Peyer's patch (tissue), 4 donors: ENCODE measurements at regions not wholly inside any gene's neighbourhood (a gene's known extent, or its start where the extent isn't known, plus 50 kb on each side); places are given as distances from the start of the nearest gene placed in this dataset.
"Not testable (repeated sequence)": the region's sequence is repeated elsewhere in the genome, so short reads cannot be mapped to it uniquely, and the experiment has no call there.

Experiments used
- DNase-seq, 3 donors: peaks; one replicate each; pipeline ENCODE4 v3.0.0-alpha.2; 2017 to 2019
- H3K27ac ChIP-seq, 4 donors: fragments of 200-600 bp; sonication (generic); one replicate each; pipeline ENCODE4 v1.5.1; 2016 to 2019
- H3K27me3 ChIP-seq, 2 donors: fragments of 200-600 bp; sonication (generic); one replicate each; pipeline ENCODE4 v1.5.1; 2019
- H3K36me3 ChIP-seq, 3 donors: fragments of 200-600 bp; sonication (generic); one replicate each; pipeline ENCODE4 v1.5.1; 2016 to 2019
- H3K4me1 ChIP-seq, 4 donors: fragments of 200-600 bp; sonication (generic); one replicate each; pipeline ENCODE4 v1.5.1; 2016 to 2019
- H3K4me3 ChIP-seq, 4 donors: fragments of 200-600 bp; sonication (generic); 1 replicate in 3 of 4; 2 replicates in 1 of 4; pipeline ENCODE4 v1.5.1; 2016 to 2019; ENCODE audit warnings: mild to moderate bottlenecking in 1 of 4
- H3K9me3 ChIP-seq, 4 donors: fragments of 200-600 bp; sonication (generic); one replicate each; pipeline ENCODE4 v1.5.1; 2016 to 2019; ENCODE audit warnings: mild to moderate bottlenecking in 1 of 4
- POLR2A ChIP-seq, 2 donors: fragments of 450-650 bp; IDR thresholded peaks; one replicate each; pipeline ENCODE4 v1.5.1; 2017; ENCODE audit warnings: antibody characterized with exemption in 2 of 2, mild to moderate bottlenecking in 2 of 2, moderate library complexity in 2 of 2
- TF ChIP-seq, protein P1 (sequence below), 6 experiments: fragments of 450-650 bp in 4 of 6; fragments of 200-600 bp in 2 of 6; sonication (generic) in 1 of 6; IDR thresholded peaks; one replicate each; pipeline ENCODE4 v1.5.1; 2017 to 2019; ENCODE audit warnings: antibody characterized with exemption in 6 of 6, mild to moderate bottlenecking in 3 of 6, moderate library complexity in 1 of 6

DNA sequence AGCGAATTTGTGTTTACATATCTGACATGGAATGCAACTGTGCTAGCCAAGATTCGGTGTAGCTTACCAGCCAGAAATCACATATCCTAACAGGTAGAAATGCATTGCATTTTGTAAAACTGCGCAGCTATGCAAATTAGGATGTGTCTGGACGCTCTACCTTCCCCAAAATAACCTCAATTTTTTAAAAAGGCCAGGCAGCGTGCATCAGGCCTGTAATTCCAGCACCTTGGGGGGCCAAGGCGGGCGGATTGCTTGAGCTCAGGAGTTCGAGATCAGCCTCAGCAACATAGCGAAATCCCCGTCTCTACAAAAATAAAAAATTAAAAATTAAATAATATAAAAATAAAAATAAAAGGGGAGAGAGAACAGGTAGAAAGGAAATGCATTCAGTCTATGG lies 305.0 kb downstream of the TYW1 start:
- no peak for DNase-seq
- Histone ChIP-seq H3K36me3 (peaks cover 0 to 8% (median 0%) of the 10 kb centered on the region in 3 donors), H3K27ac (peak overlapping the region; percentile 88 to 99 (median 92)), H3K27me3 (no peaks in the 10 kb centered on the region), H3K4me1 (peaks cover 0 to 13% (median 3%) of the 10 kb centered on the region in 4 donors), H3K9me3 (no peaks in the 10 kb centered on the region), H3K4me3 (peak overlapping the region; percentile 55 to 98 (median 84))
- TF ChIP-seq, protein P1, sequence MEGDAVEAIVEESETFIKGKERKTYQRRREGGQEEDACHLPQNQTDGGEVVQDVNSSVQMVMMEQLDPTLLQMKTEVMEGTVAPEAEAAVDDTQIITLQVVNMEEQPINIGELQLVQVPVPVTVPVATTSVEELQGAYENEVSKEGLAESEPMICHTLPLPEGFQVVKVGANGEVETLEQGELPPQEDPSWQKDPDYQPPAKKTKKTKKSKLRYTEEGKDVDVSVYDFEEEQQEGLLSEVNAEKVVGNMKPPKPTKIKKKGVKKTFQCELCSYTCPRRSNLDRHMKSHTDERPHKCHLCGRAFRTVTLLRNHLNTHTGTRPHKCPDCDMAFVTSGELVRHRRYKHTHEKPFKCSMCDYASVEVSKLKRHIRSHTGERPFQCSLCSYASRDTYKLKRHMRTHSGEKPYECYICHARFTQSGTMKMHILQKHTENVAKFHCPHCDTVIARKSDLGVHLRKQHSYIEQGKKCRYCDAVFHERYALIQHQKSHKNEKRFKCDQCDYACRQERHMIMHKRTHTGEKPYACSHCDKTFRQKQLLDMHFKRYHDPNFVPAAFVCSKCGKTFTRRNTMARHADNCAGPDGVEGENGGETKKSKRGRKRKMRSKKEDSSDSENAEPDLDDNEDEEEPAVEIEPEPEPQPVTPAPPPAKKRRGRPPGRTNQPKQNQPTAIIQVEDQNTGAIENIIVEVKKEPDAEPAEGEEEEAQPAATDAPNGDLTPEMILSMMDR (IDR thresholded peaks at IDR 0.05): no peak
- no peak for TF ChIP-seq POLR2A (IDR thresholded peaks at IDR 0.05)

DNA sequence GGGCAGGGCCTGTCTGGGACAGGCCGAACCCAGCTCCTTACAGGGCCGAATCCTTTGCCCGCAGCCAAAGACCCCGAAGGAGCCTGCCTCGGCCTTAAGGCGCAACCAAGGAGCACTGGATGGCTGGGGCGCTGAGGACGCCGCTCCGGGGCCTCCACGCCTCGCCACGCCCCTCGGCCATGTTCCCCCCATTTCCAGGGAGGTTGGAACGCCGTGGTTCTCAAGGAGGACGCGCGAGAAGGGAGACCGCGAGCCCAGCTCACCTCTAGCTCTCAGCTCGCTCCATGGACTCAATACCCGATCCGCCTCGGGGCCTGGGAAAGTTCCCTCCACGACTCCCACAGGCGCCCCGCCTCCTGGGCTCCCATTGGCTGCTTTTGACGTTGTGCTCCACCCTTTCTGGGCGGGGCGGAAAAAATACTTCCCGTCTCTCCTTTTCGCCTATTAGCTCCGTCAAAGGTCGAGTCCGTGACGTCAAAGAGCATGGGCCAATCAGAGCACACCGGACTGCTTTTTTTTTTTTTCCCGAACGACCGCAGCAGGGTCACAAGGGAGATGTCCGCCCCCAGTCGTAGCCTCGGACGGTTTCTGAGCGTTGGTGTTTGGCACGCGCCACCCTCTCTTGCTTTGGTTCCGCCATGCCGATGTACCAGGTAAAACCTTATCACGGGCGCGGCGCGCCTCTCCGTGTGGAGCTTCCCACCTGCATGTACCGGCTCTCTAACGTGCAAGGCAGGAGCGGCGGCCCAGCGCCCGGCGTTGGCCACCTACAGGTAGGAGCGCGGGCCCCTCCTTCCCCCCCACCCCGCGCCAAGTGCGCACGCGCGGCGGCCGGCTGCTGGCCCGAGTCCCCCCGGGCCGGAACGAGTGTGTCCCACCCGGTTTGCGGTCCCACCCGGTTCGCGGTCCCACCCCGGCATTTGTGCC lies 305.7 kb downstream of the TYW1 start:
- TF ChIP-seq, protein P1 (IDR thresholded peaks at IDR 0.05): peak; percentile 17 to 75 (median 52)
- TF ChIP-seq POLR2A (IDR thresholded peaks at IDR 0.05): peak; percentile 69 to 75
- H3K9me3 ChIP-seq: no peaks in the 10 kb centered on the region

DNA sequence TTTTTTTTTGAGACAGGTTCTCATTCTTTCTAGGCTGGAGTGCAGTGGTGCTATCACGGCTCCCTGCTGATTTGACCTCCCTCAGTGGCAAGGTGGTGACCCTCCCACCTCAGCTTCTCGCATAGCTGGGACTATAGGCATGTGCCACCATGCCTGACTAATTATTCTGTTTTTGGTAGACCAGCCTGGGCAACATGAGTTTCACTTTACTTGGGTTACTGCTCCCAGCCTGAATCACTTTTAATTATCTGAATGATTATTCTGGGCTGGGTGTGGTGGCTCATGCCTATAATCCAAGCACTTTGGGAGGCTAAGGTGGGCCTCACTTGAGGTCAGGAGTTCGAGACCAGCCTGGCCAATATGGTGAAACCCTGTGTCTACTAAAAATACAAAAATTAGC lies 308.2 kb downstream of the TYW1 start:
- Histone ChIP-seq H3K4me1 (peaks cover 0 to 13% (median 3%) of the 10 kb centered on the region in 4 donors), H3K36me3 (peaks cover 0 to 40% (median 0%) of the 10 kb centered on the region in 3 donors)
- not testable (repeated sequence) for H3K4me3 ChIP-seq, H3K9me3 ChIP-seq, DNase-seq, H3K27me3 ChIP-seq, H3K27ac ChIP-seq

More for the DNA sequence above, 305.7 kb downstream of the TYW1 start:
- peak overlapping the region; percentile 88 to 99 (median 92) for H3K27ac ChIP-seq
- no peaks in the 10 kb centered on the region for H3K27me3 ChIP-seq
- H3K4me1 ChIP-seq: peaks cover 0 to 13% (median 3%) of the 10 kb centered on the region in 4 donors
- peak overlapping the region; percentile 55 to 98 (median 84) for H3K4me3 ChIP-seq
- DNase-seq: peak; percentile 98 to 100 (median 99)
- H3K36me3 ChIP-seq: peaks cover 0 to 15% (median 0%) of the 10 kb centered on the region in 3 donors

DNA sequence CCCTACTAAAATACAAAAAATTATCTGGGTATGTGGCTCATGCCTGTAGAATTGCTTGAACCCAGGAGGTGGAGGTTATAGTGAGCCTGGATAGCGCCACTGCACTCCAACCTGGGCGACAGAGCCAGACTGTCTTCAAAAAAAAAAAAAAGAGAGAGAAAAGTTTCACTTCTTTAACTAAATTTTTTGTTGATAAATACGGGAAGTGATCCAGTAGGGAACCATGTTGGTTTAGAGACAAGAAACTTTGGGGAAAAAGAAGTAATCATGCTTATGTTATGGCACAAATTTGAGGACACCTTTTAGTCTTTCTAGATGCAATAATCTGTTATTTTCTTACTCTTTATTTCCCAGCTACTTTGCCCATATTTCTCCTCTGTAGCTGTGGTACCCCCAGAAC lies 309.7 kb downstream of the TYW1 start:
- TF ChIP-seq POLR2A (IDR thresholded peaks at IDR 0.05): no peak
- TF ChIP-seq, protein P1 (IDR thresholded peaks at IDR 0.05): no peak
- no peaks in the 10 kb centered on the region for H3K9me3 ChIP-seq
- peaks cover 0 to 55% (median 0%) of the 10 kb centered on the region in 3 donors for H3K36me3 ChIP-seq

DNA sequence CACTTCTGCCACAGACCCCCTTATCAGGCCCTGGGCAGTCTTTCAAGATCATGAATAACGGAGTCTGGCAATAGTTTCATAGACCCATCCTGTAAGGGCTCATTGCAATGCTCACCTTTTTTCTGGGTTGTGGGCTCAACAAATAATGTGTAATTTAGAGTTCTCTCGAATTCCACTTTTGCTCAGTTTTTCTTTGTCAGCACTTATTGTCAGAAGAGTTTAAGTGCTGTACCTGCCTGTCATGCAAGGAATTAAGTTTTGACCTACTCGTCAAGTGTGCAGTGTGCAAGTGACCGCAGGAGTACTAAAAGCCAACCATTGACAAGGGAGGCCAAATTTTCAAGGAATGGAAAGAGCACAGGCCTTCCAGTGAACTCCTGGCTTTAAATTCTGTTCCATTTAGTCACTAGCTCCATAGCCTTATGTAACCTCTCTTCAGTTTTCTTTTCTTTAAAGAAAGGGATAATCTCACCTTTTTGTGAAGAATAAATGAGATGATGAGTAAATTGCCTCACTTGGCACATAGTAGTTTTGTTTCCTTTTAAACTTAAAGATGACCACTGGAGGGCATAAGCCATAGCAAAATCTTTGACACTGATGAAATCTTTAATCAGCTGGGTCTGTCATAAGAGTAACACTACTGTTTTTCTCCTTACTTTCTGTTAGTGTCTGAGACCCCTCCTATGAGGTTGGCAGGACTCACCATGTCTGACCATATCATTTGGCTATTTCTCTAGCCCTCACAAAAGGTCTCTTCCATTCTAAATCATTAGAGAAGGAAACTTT lies 313.3 kb downstream of the TYW1 start:
- Histone ChIP-seq H3K36me3 (peaks cover 0 to 89% (median 0%) of the 10 kb centered on the region in 3 donors), H3K27me3 (no peaks in the 10 kb centered on the region), H3K4me1 (no peaks in the 10 kb centered on the region), H3K4me3 (no peak overlapping the region), H3K27ac (no peak overlapping the region), H3K9me3 (no peaks in the 10 kb centered on the region)
- DNase-seq: no peak
- no peak for TF ChIP-seq POLR2A (IDR thresholded peaks at IDR 0.05)
- TF ChIP-seq, protein P1 (IDR thresholded peaks at IDR 0.05): no peak

More for the DNA sequence above, 309.7 kb downstream of the TYW1 start:
- no peak for DNase-seq
- Histone ChIP-seq H3K27me3 (no peaks in the 10 kb centered on the region), H3K4me3 (no peak overlapping the region), H3K4me1 (peaks cover 0 to 11% (median 2%) of the 10 kb centered on the region in 4 donors), H3K27ac (no peak overlapping the region)
